ENCODE measurements at regions not wholly inside any gene's neighbourhood (a gene's known extent, or its start where the extent isn't known, plus 50 kb on each side); places are given as distances from the start of the nearest gene placed in this dataset.

GRCh38 chr5:17893026-17893635 is 258.9 kb downstream of the TAF11L14 start:
- no peak overlapping the region for H3K4me3 Mint-ChIP-seq
- no peak for DNase-seq
- ChIA-PET CTCF (no interaction called here), POLR2A (no interaction called here)
- H3K4me1 Mint-ChIP-seq: no peaks in the 10 kb centered on the region
- peaks cover 7% of the 10 kb centered on the region for H3K9me3 Mint-ChIP-seq
- H3K36me3 Mint-ChIP-seq (ENCODE audit: low read depth): no peaks in the 10 kb centered on the region
- no peak overlapping the region for H3K27ac Mint-ChIP-seq
- H3K27me3 Mint-ChIP-seq: no peaks in the 10 kb centered on the region

GRCh38 chr5:17895288-17896033 is 261.2 kb downstream of the TAF11L14 start:
- ChIA-PET CTCF (no interaction called here), POLR2A (no interaction called here)
- Mint-ChIP-seq H3K27ac (no peak overlapping the region), H3K9me3 (peaks cover 5% of the 10 kb centered on the region), H3K4me1 (no peaks in the 10 kb centered on the region), H3K4me3 (no peak overlapping the region), H3K27me3 (no peaks in the 10 kb centered on the region), H3K36me3 (ENCODE audit: low read depth) (no peaks in the 10 kb centered on the region)
- no peak for DNase-seq

- H3K4me3 Mint-ChIP-seq: no peak overlapping the region
- no peaks in the 10 kb centered on the region for H3K4me1 Mint-ChIP-seq
- no peak overlapping the region for H3K27ac Mint-ChIP-seq
- CTCF ChIA-PET: no interaction called here
- DNase-seq: no peak
- POLR2A ChIA-PET: no interaction called here
- H3K9me3 Mint-ChIP-seq: peaks cover 5% of the 10 kb centered on the region
- H3K36me3 Mint-ChIP-seq (ENCODE audit: low read depth): no peaks in the 10 kb centered on the region
- H3K27me3 Mint-ChIP-seq: no peaks in the 10 kb centered on the region
Observed at GRCh38 chr5:17896605-17897004, 262.3 kb downstream of the TAF11L14 start.

- H3K27ac Mint-ChIP-seq: no peak overlapping the region
- no peaks in the 10 kb centered on the region for H3K36me3 Mint-ChIP-seq (ENCODE audit: low read depth)
- H3K4me1 Mint-ChIP-seq: no peaks in the 10 kb centered on the region
- no peak for DNase-seq
- H3K4me3 Mint-ChIP-seq: no peak overlapping the region
- CTCF ChIA-PET: no interaction called here
- H3K9me3 Mint-ChIP-seq: no peaks in the 10 kb centered on the region
- no peaks in the 10 kb centered on the region for H3K27me3 Mint-ChIP-seq
- POLR2A ChIA-PET: no interaction called here
Observed at GRCh38 chr5:17897776-17898175, 263.5 kb downstream of the TAF11L14 start.

GRCh38 chr5:17898766-17899165 is 264.5 kb downstream of the TAF11L14 start:
- no peak for DNase-seq
- no peaks in the 10 kb centered on the region for H3K27me3 Mint-ChIP-seq
- ChIA-PET POLR2A (no interaction called here), CTCF (no interaction called here)
- H3K4me3 Mint-ChIP-seq: no peak overlapping the region
- H3K9me3 Mint-ChIP-seq: peaks cover 2% of the 10 kb centered on the region
- H3K36me3 Mint-ChIP-seq (ENCODE audit: low read depth): no peaks in the 10 kb centered on the region
- no peaks in the 10 kb centered on the region for H3K4me1 Mint-ChIP-seq
- H3K27ac Mint-ChIP-seq: no peak overlapping the region

GRCh38 chr5:17907094-17907493 is 272.8 kb downstream of the TAF11L14 start:
- POLR2A ChIA-PET: no interaction called here
- Mint-ChIP-seq H3K36me3 (ENCODE audit: low read depth) (no peaks in the 10 kb centered on the region), H3K27me3 (no peaks in the 10 kb centered on the region), H3K9me3 (peaks cover 8% of the 10 kb centered on the region), H3K4me3 (no peak overlapping the region), H3K4me1 (no peaks in the 10 kb centered on the region), H3K27ac (no peak overlapping the region)
- CTCF ChIA-PET: no interaction called here
- DNase-seq: no peak

- ChIA-PET CTCF (no interaction called here), POLR2A (no interaction called here)
- H3K4me3 Mint-ChIP-seq: no peak overlapping the region
- H3K27me3 Mint-ChIP-seq: no peaks in the 10 kb centered on the region
- no peak for DNase-seq
- H3K27ac Mint-ChIP-seq: no peak overlapping the region
- H3K36me3 Mint-ChIP-seq (ENCODE audit: low read depth): no peaks in the 10 kb centered on the region
- peaks cover 8% of the 10 kb centered on the region for H3K9me3 Mint-ChIP-seq
- no peaks in the 10 kb centered on the region for H3K4me1 Mint-ChIP-seq
Observed at GRCh38 chr5:17910318-17910717, 276.1 kb downstream of the TAF11L14 start.

- CTCF ChIA-PET: no interaction called here
- Mint-ChIP-seq H3K36me3 (ENCODE audit: low read depth) (no peaks in the 10 kb centered on the region), H3K4me1 (no peaks in the 10 kb centered on the region), H3K9me3 (peaks cover 8% of the 10 kb centered on the region), H3K4me3 (no peak overlapping the region), H3K27ac (no peak overlapping the region), H3K27me3 (no peaks in the 10 kb centered on the region)
- POLR2A ChIA-PET: interaction anchor here (0.7 kb wide), 1 partner anchor 1326 kb away, joined by 3 read pairs; no protein-coding TSS in a partner anchor
- DNase-seq: no peak
Observed at GRCh38 chr5:17912794-17913193, 278.5 kb downstream of the TAF11L14 start.

- ChIA-PET CTCF (no interaction called here), POLR2A (no interaction called here)
- peaks cover 5% of the 10 kb centered on the region for H3K9me3 Mint-ChIP-seq
Observed at GRCh38 chr5:17916446-17916845, 282.2 kb downstream of the TAF11L14 start.

GRCh38 chr5:17917465-17917864 is 283.2 kb downstream of the TAF11L14 start:
- POLR2A ChIA-PET: no interaction called here
- H3K9me3 Mint-ChIP-seq: peaks cover 5% of the 10 kb centered on the region
- no peaks in the 10 kb centered on the region for H3K4me1 Mint-ChIP-seq
- CTCF ChIA-PET: no interaction called here
- H3K27me3 Mint-ChIP-seq: no peaks in the 10 kb centered on the region
- H3K27ac Mint-ChIP-seq: no peak overlapping the region
- DNase-seq: no peak
- no peak overlapping the region for H3K4me3 Mint-ChIP-seq
- no peaks in the 10 kb centered on the region for H3K36me3 Mint-ChIP-seq (ENCODE audit: low read depth)

More at GRCh38 chr5:17916446-17916845, 282.2 kb downstream of the TAF11L14 start:
- Mint-ChIP-seq H3K4me3 (no peak overlapping the region), H3K27me3 (no peaks in the 10 kb centered on the region), H3K27ac (no peak overlapping the region), H3K4me1 (no peaks in the 10 kb centered on the region), H3K36me3 (ENCODE audit: low read depth) (no peaks in the 10 kb centered on the region)
- DNase-seq: no peak

GRCh38 chr5:17918373-17919104 is 284.3 kb downstream of the TAF11L14 start:
- no peaks in the 10 kb centered on the region for H3K4me1 Mint-ChIP-seq
- no peak overlapping the region for H3K4me3 Mint-ChIP-seq
- no peaks in the 10 kb centered on the region for H3K27me3 Mint-ChIP-seq
- POLR2A ChIA-PET: no interaction called here
- no peaks in the 10 kb centered on the region for H3K36me3 Mint-ChIP-seq (ENCODE audit: low read depth)
- no peak for DNase-seq
- no peak overlapping the region for H3K27ac Mint-ChIP-seq
- CTCF ChIA-PET: no interaction called here
- H3K9me3 Mint-ChIP-seq: peaks cover under 1% of the 10 kb centered on the region

- DNase-seq: no peak
- no peaks in the 10 kb centered on the region for H3K4me1 Mint-ChIP-seq
- H3K4me3 Mint-ChIP-seq: no peak overlapping the region
- H3K9me3 Mint-ChIP-seq: peaks cover 7% of the 10 kb centered on the region
- no peaks in the 10 kb centered on the region for H3K27me3 Mint-ChIP-seq
- CTCF ChIA-PET: interaction anchor here (0.6 kb wide), 1 partner anchor 22 kb away, joined by 3 read pairs; no protein-coding TSS in a partner anchor
- no peak overlapping the region for H3K27ac Mint-ChIP-seq
- POLR2A ChIA-PET: no interaction called here
- H3K36me3 Mint-ChIP-seq (ENCODE audit: low read depth): no peaks in the 10 kb centered on the region
Observed at GRCh38 chr5:17925276-17925675, 291.0 kb downstream of the TAF11L14 start.

- H3K9me3 Mint-ChIP-seq: peaks cover 10% of the 10 kb centered on the region
- no peak overlapping the region for H3K4me3 Mint-ChIP-seq
- ChIA-PET CTCF (no interaction called here), POLR2A (no interaction called here)
- no peak overlapping the region for H3K27ac Mint-ChIP-seq
- DNase-seq: no peak
- no peaks in the 10 kb centered on the region for H3K36me3 Mint-ChIP-seq (ENCODE audit: low read depth)
- H3K27me3 Mint-ChIP-seq: no peaks in the 10 kb centered on the region
- no peaks in the 10 kb centered on the region for H3K4me1 Mint-ChIP-seq
Observed at GRCh38 chr5:17928581-17928981, 294.3 kb downstream of the TAF11L14 start.
